Neural progenitor cell (in vitro differentiated cells): ENCODE measurements at regions not wholly inside any gene's neighbourhood (a gene's known extent, or its start where the extent isn't known, plus 50 kb on each side); places are given as distances from the start of the nearest gene placed in this dataset.

Experiments used
- DNase-seq: peaks from one replicate; pipeline ENCODE4 v3.0.0-alpha.2; 2016; ENCODE audit warnings: low spot score
- H2AFZ ChIP-seq: fragments of 200-600 bp; sonication (generic); replicated peaks from 2 replicates; pipeline ENCODE4 v1.6.1; 2016; ENCODE audit warnings: antibody characterized with exemption
- H3F3A ChIP-seq: fragments of 200-600 bp; sonication (generic); 2 replicates; pipeline ENCODE4 v1.6.1; 2016; ENCODE audit warnings: antibody characterized with exemption, low read depth
- H3K27ac ChIP-seq: fragments of 200-600 bp; sonication (generic); 2 replicates; pipeline ENCODE4 v1.5.1; 2016; ENCODE audit warnings: mild to moderate bottlenecking
- H3K27me3 ChIP-seq: fragments of 200-600 bp; sonication (generic); 2 replicates; pipeline ENCODE4 v1.6.1; 2016; ENCODE audit warnings: mild to moderate bottlenecking, moderate library complexity
- H3K36me3 ChIP-seq: fragments of 200-600 bp; sonication (generic); 2 replicates; pipeline ENCODE4 v1.5.1; 2016
- H3K4me1 ChIP-seq: fragments of 200-600 bp; sonication (generic); 2 replicates; pipeline ENCODE4 v1.6.1; 2016; ENCODE audit warnings: mixed run types
- H3K4me2 ChIP-seq: fragments of 200-600 bp; sonication (generic); 2 replicates; pipeline ENCODE4 v1.6.1; 2016
- H3K4me3 ChIP-seq: fragments of 200-600 bp; sonication (generic); 2 replicates; pipeline ENCODE4 v1.5.1; 2016
- H3K79me2 ChIP-seq: fragments of 200-600 bp; sonication (generic); 2 replicates; pipeline ENCODE4 v1.6.1; 2016; ENCODE audit warnings: low read depth
- H3K9ac ChIP-seq: fragments of 200-600 bp; sonication (generic); 2 replicates; pipeline ENCODE4 v1.6.1; 2016
- H3K9me3 ChIP-seq: fragments of 200-600 bp; sonication (generic); 2 replicates; pipeline ENCODE4 v1.5.1; 2016; ENCODE audit warnings: low read depth
- H4K20me1 ChIP-seq: fragments of 200-600 bp; sonication (generic); 2 replicates; pipeline ENCODE4 v1.6.1; 2016; ENCODE audit warnings: low read depth
- H3K27ac Mint-ChIP-seq: 3 replicates; pipeline ENCODE4 v1.8.0; 2021; ENCODE audit warnings: mixed read lengths
- H3K27me3 Mint-ChIP-seq: 2 replicates; pipeline ENCODE4 v1.8.0; 2022; ENCODE audit warnings: low read depth, mild to moderate bottlenecking, inconsistent platforms, moderate library complexity, mixed read lengths; ENCODE audit not compliant: insufficient read depth
- H3K36me3 Mint-ChIP-seq: 3 replicates; pipeline ENCODE4 v1.8.0; 2021; ENCODE audit warnings: mixed read lengths
- H3K4me1 Mint-ChIP-seq: 3 replicates; pipeline ENCODE4 v1.8.0; 2021; ENCODE audit warnings: mixed read lengths
- H3K4me3 Mint-ChIP-seq: 3 replicates; pipeline ENCODE4 v1.8.0; 2021; ENCODE audit warnings: mild to moderate bottlenecking, moderate library complexity, mixed read lengths
- H3K9me3 Mint-ChIP-seq: 3 replicates; pipeline ENCODE4 v1.8.0; 2020; ENCODE audit warnings: mixed read lengths
- EZH2 ChIP-seq: fragments of 200-600 bp; sonication (generic); IDR thresholded peaks from 2 replicates; pipeline ENCODE4 v1.6.1; 2017; ENCODE audit warnings: antibody characterized with exemption, mild to moderate bottlenecking, moderate library complexity
- EZH2phosphoT487 ChIP-seq: fragments of 200-600 bp; sonication (generic); IDR thresholded peaks from 2 replicates; pipeline ENCODE4 v1.6.1; 2017; ENCODE audit warnings: antibody characterized with exemption
- TF ChIP-seq, protein P1 (sequence below): fragments of 200-600 bp; sonication (generic); IDR thresholded peaks from 2 replicates; pipeline ENCODE4 v1.5.1; 2017; ENCODE audit warnings: antibody characterized with exemption, mild to moderate bottlenecking

- no peak overlapping the region for H2AFZ ChIP-seq
- no peak for DNase-seq
- Mint-ChIP-seq H3K36me3 (no peaks in the 10 kb centered on the region), H3K27me3 (no peaks in the 10 kb centered on the region), H3K4me1 (no peaks in the 10 kb centered on the region), H3K4me3 (no peak overlapping the region), H3K27ac (no peak overlapping the region), H3K9me3 (no peaks in the 10 kb centered on the region)
- H3K4me2 ChIP-seq: no peak overlapping the region
- H3K9ac ChIP-seq: no peak overlapping the region
- H3K36me3 ChIP-seq: no peaks in the 10 kb centered on the region
- no peaks in the 10 kb centered on the region for H3K79me2 ChIP-seq
- H3F3A ChIP-seq: no peaks in the 10 kb centered on the region
- H3K9me3 ChIP-seq: no peaks in the 10 kb centered on the region
- no peaks in the 10 kb centered on the region for H4K20me1 ChIP-seq
- no peak overlapping the region for H3K4me3 ChIP-seq
- TF ChIP-seq EZH2phosphoT487: no peak
- TF ChIP-seq EZH2: no peak
- TF ChIP-seq, protein P1, sequence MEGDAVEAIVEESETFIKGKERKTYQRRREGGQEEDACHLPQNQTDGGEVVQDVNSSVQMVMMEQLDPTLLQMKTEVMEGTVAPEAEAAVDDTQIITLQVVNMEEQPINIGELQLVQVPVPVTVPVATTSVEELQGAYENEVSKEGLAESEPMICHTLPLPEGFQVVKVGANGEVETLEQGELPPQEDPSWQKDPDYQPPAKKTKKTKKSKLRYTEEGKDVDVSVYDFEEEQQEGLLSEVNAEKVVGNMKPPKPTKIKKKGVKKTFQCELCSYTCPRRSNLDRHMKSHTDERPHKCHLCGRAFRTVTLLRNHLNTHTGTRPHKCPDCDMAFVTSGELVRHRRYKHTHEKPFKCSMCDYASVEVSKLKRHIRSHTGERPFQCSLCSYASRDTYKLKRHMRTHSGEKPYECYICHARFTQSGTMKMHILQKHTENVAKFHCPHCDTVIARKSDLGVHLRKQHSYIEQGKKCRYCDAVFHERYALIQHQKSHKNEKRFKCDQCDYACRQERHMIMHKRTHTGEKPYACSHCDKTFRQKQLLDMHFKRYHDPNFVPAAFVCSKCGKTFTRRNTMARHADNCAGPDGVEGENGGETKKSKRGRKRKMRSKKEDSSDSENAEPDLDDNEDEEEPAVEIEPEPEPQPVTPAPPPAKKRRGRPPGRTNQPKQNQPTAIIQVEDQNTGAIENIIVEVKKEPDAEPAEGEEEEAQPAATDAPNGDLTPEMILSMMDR: no peak
- no peak overlapping the region for H3K27ac ChIP-seq
- no peaks in the 10 kb centered on the region for H3K27me3 ChIP-seq
- H3K4me1 ChIP-seq: no peaks in the 10 kb centered on the region
Measured at GRCh38 chr15:39253552-39253951, 327.3 kb upstream of the THBS1 start.

- Histone ChIP-seq H2AFZ (no peak overlapping the region), H3K9ac (no peak overlapping the region), H3K4me3 (no peak overlapping the region), H3F3A (no peaks in the 10 kb centered on the region), H3K4me2 (no peak overlapping the region), H3K27ac (no peak overlapping the region), H3K27me3 (no peaks in the 10 kb centered on the region), H3K79me2 (no peaks in the 10 kb centered on the region), H3K4me1 (no peaks in the 10 kb centered on the region), H3K36me3 (no peaks in the 10 kb centered on the region), H3K9me3 (no peaks in the 10 kb centered on the region), H4K20me1 (no peaks in the 10 kb centered on the region)
- no peak overlapping the region for H3K4me3 Mint-ChIP-seq
- H3K9me3 Mint-ChIP-seq: no peaks in the 10 kb centered on the region
- no peak overlapping the region for H3K27ac Mint-ChIP-seq
- TF ChIP-seq, protein P1: no peak
- TF ChIP-seq EZH2phosphoT487 (no peak), EZH2 (no peak)
- no peak for DNase-seq
- no peaks in the 10 kb centered on the region for H3K36me3 Mint-ChIP-seq
- no peaks in the 10 kb centered on the region for H3K27me3 Mint-ChIP-seq
- no peaks in the 10 kb centered on the region for H3K4me1 Mint-ChIP-seq
Measured at GRCh38 chr15:39254181-39254580, 326.7 kb upstream of the THBS1 start.

DNA sequence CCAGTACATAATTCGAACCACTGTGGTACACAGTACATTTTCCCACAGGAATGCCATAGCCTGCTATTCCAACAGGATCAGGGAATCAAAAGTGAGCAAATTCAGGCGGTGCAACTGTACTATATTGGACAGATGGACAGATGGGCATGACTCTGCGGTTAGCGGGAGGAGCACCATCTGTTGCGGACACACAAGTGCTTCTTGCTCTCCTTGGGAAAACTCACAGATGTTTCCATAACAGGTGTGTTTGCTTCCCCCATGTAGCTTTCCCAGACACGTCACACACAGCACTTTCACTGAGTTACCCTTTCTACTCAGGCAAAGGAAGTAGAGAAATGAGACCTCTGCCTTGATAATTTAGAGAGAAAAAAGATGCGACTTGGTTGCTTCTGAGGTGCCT is 325.1 kb upstream of the THBS1 start:
- TF ChIP-seq EZH2phosphoT487 (no peak), EZH2 (no peak)
- TF ChIP-seq, protein P1: no peak
- Histone ChIP-seq H3K4me1 (no peaks in the 10 kb centered on the region), H3K9ac (no peak overlapping the region), H2AFZ (no peak overlapping the region), H3K27ac (no peak overlapping the region), H3F3A (no peaks in the 10 kb centered on the region), H3K27me3 (no peaks in the 10 kb centered on the region), H4K20me1 (no peaks in the 10 kb centered on the region), H3K9me3 (no peaks in the 10 kb centered on the region), H3K4me3 (no peak overlapping the region), H3K79me2 (no peaks in the 10 kb centered on the region), H3K36me3 (no peaks in the 10 kb centered on the region), H3K4me2 (no peak overlapping the region)
- no peak for DNase-seq
- Mint-ChIP-seq H3K4me3 (no peak overlapping the region), H3K4me1 (no peaks in the 10 kb centered on the region), H3K9me3 (no peaks in the 10 kb centered on the region), H3K27ac (no peak overlapping the region), H3K36me3 (no peaks in the 10 kb centered on the region), H3K27me3 (no peaks in the 10 kb centered on the region)

GRCh38 chr15:39260391-39260790 is 320.5 kb upstream of the THBS1 start:
- Histone ChIP-seq H3K4me2 (no peak overlapping the region), H3K79me2 (no peaks in the 10 kb centered on the region), H3F3A (no peaks in the 10 kb centered on the region), H3K4me1 (no peaks in the 10 kb centered on the region), H3K9ac (no peak overlapping the region), H3K9me3 (no peaks in the 10 kb centered on the region), H3K27me3 (no peaks in the 10 kb centered on the region), H2AFZ (no peak overlapping the region), H4K20me1 (no peaks in the 10 kb centered on the region), H3K4me3 (no peak overlapping the region), H3K27ac (no peak overlapping the region), H3K36me3 (no peaks in the 10 kb centered on the region)
- Mint-ChIP-seq H3K36me3 (no peaks in the 10 kb centered on the region), H3K4me1 (no peaks in the 10 kb centered on the region), H3K27ac (no peak overlapping the region), H3K4me3 (no peak overlapping the region), H3K27me3 (no peaks in the 10 kb centered on the region), H3K9me3 (no peaks in the 10 kb centered on the region)
- DNase-seq: no peak
- TF ChIP-seq, protein P1: no peak
- TF ChIP-seq EZH2: no peak
- no peak for TF ChIP-seq EZH2phosphoT487
